H1 (cell line): ENCODE measurements at regions not wholly inside any gene's neighbourhood (a gene's known extent, or its start where the extent isn't known, plus 50 kb on each side); places are given as distances from the start of the nearest gene placed in this dataset.

Experiments used
- CTCF ChIA-PET: fragments of 300-600 bp; sonication (Branson Sonifier 250); formaldehyde crosslinking; loops from one replicate; lab custom pipeline; 2021; ENCODE audit not compliant: partially characterized antibody; lab: Charles Lee
- POLR2A ChIA-PET: fragments of 300-600 bp; sonication (Branson Sonifier 250); formaldehyde crosslinking; loops from one replicate; lab custom pipeline; 2021; ENCODE audit warnings: inconsistent platforms; ENCODE audit not compliant: partially characterized antibody; lab: Charles Lee
- DNase-seq, 2 experiments: peaks; one replicate each; pipeline versions ENCODE4 v3.0.0 to v3.0.0-alpha.2; 2010 to 2022; ENCODE audit warnings: low spot score in 2 of 2, low read depth in 1 of 2, mixed read lengths in 1 of 2
- FAIRE-seq: peaks from 2 replicates; lab custom pipeline; 2011; peaks lifted over from hg19 to GRCh38; lab: Jason Lieb, UNC
- H2AFZ ChIP-seq: 2 replicates; pipeline ENCODE4 v1.8.1; 2012; ENCODE audit warnings: low read length, inconsistent platforms
- H2AK5ac ChIP-seq: 2 replicates; pipeline ENCODE4 v1.6.1; 2013; ENCODE audit warnings: low read depth, low read length
- H2BK120ac ChIP-seq: replicated peaks from 2 replicates; pipeline ENCODE3; 2013; ENCODE audit warnings: low read depth, low read length, inconsistent platforms
- H2BK12ac ChIP-seq: 2 replicates; pipeline ENCODE4 v1.6.1; 2013; ENCODE audit warnings: low read depth, low read length
- H2BK15ac ChIP-seq: 2 replicates; pipeline ENCODE4 v1.6.1; 2013; ENCODE audit warnings: low read length
- H2BK20ac ChIP-seq: 2 replicates; pipeline ENCODE4 v1.6.1; 2013; ENCODE audit warnings: low read length
- H2BK5ac ChIP-seq: 2 replicates; pipeline ENCODE4 v1.6.1; 2013; ENCODE audit warnings: low read depth, low read length
- H3K14ac ChIP-seq: 2 replicates; pipeline ENCODE4 v1.6.1; 2013; ENCODE audit warnings: inconsistent platforms; ENCODE audit not compliant: insufficient read length
- H3K18ac ChIP-seq: 2 replicates; pipeline ENCODE4 v1.6.1; 2013; ENCODE audit warnings: low read length; ENCODE audit errors: extremely low read depth
- H3K23ac ChIP-seq: 2 replicates; pipeline ENCODE4 v1.6.1; 2013; ENCODE audit warnings: inconsistent platforms; ENCODE audit not compliant: insufficient read length
- H3K23me2 ChIP-seq: 2 replicates; pipeline ENCODE4 v1.6.1; 2013; ENCODE audit warnings: low read depth, low read length
- H3K27ac ChIP-seq: 2 replicates; pipeline ENCODE4 v1.6.1; 2011; ENCODE audit warnings: low read depth, low read length, inconsistent platforms
- H3K27me3 ChIP-seq, 4 experiments: replicated peaks in 1 of 4; 1 replicate in 1 of 4; 2 replicates in 3 of 4; pipeline versions ENCODE4 v1.6.1 to v1.8.1; 2011 to 2013; ENCODE audit warnings: low read length in 3 of 4, mild to moderate bottlenecking in 3 of 4, inconsistent platforms in 2 of 4, mixed read lengths in 2 of 4, moderate library complexity in 1 of 4; ENCODE audit not compliant: control insufficient read depth in 3 of 4, insufficient read depth in 3 of 4; ENCODE audit errors: extremely low read depth in 1 of 4
- H3K36me3 ChIP-seq, 4 experiments: 2 replicates each; pipeline versions ENCODE4 v1.6.1 to v1.8.1; 2011 to 2013; ENCODE audit warnings: mild to moderate bottlenecking in 4 of 4, low read length in 3 of 4, moderate library complexity in 2 of 4, control low read depth in 1 of 4, inconsistent platforms in 1 of 4; ENCODE audit not compliant: insufficient read depth in 4 of 4, control insufficient read depth in 2 of 4
- H3K4ac ChIP-seq: replicated peaks from 2 replicates; pipeline ENCODE3; 2013; ENCODE audit warnings: low read length, low read depth, mixed read lengths, inconsistent platforms; ENCODE audit not compliant: insufficient read length
- H3K4me1 ChIP-seq, 4 experiments: replicated peaks in 1 of 4; 1 replicate in 1 of 4; 2 replicates in 3 of 4; pipeline versions ENCODE4 v1.6.1 to v1.8.1; 2011 to 2013; ENCODE audit warnings: low read length in 3 of 4, inconsistent platforms in 2 of 4, mixed read lengths in 1 of 4; ENCODE audit not compliant: insufficient read depth in 4 of 4, control insufficient read depth in 3 of 4
- H3K4me2 ChIP-seq, 2 experiments: 2 replicates each; pipeline versions ENCODE4 v1.6.1 to v1.8.1; 2011 to 2013; ENCODE audit warnings: low read depth in 2 of 2, low read length in 2 of 2, control low read depth in 1 of 2, inconsistent platforms in 1 of 2, mild to moderate bottlenecking in 1 of 2; ENCODE audit not compliant: insufficient read depth in 1 of 2
- H3K4me3 ChIP-seq, 4 experiments: fragments of 200-600, 300-600 bp in 1 of 4; sonication (generic), shearing (Covaris generic), sonication (Bioruptor Twin) in 1 of 4; 2 replicates each; pipeline versions ENCODE4 v1.5.1 to v1.8.1; 2011 to 2016; ENCODE audit warnings: low read length in 4 of 4, low read depth in 3 of 4, control low read depth in 2 of 4, inconsistent platforms in 2 of 4, mild to moderate bottlenecking in 2 of 4, mixed read lengths in 1 of 4, moderate library complexity in 1 of 4; ENCODE audit not compliant: insufficient read depth in 2 of 4; ENCODE audit errors: extremely low read depth in 1 of 4
- H3K56ac ChIP-seq: replicated peaks from 2 replicates; pipeline ENCODE3; 2013; ENCODE audit warnings: low read depth, mild to moderate bottlenecking, mixed read lengths, low read length, inconsistent platforms; ENCODE audit not compliant: insufficient read length
- H3K79me1 ChIP-seq: 2 replicates; pipeline ENCODE4 v1.6.1; 2013; ENCODE audit warnings: low read depth, low read length, control low read depth
- H3K79me2 ChIP-seq, 2 experiments: 2 replicates each; pipeline versions ENCODE4 v1.6.1 to v1.8.1; 2012 to 2013; ENCODE audit warnings: low read length in 2 of 2, mild to moderate bottlenecking in 2 of 2, inconsistent platforms in 1 of 2; ENCODE audit not compliant: insufficient read depth in 2 of 2, control insufficient read depth in 1 of 2
- H3K9ac ChIP-seq, 4 experiments: replicated peaks in 1 of 4; 1 replicate in 1 of 4; 2 replicates in 3 of 4; pipeline versions ENCODE4 v1.6.1 to v1.8.1; 2011 to 2013; ENCODE audit warnings: low read depth in 3 of 4, low read length in 3 of 4, control low read depth in 2 of 4, mild to moderate bottlenecking in 2 of 4, moderate library complexity in 2 of 4, inconsistent platforms in 1 of 4; ENCODE audit errors: extremely low read depth in 1 of 4
- H3K9me3 ChIP-seq, 2 experiments: 2 replicates each; pipeline versions ENCODE4 v1.6.1 to v1.8.1; 2012 to 2013; ENCODE audit warnings: mild to moderate bottlenecking in 2 of 2, moderate library complexity in 2 of 2, control low read depth in 1 of 2, inconsistent platforms in 1 of 2, low read depth in 1 of 2, low read length in 1 of 2, mixed read lengths in 1 of 2; ENCODE audit not compliant: insufficient read depth in 2 of 2
- H4K20me1 ChIP-seq, 2 experiments: replicated peaks in 1 of 2; 2 replicates each; pipeline versions ENCODE3 to v1.8.1; 2011 to 2013; ENCODE audit warnings: inconsistent platforms in 2 of 2, low read length in 2 of 2, mild to moderate bottlenecking in 1 of 2; ENCODE audit not compliant: insufficient read depth in 2 of 2, control insufficient read depth in 1 of 2
- H4K5ac ChIP-seq: 2 replicates; pipeline ENCODE4 v1.6.1; 2013; ENCODE audit warnings: low read length, low read depth, mixed read lengths, inconsistent platforms; ENCODE audit not compliant: insufficient read length
- H4K8ac ChIP-seq: 2 replicates; pipeline ENCODE4 v1.8.0; 2013; ENCODE audit warnings: mild to moderate bottlenecking, moderate library complexity, low read length, inconsistent platforms; ENCODE audit not compliant: insufficient read depth; ENCODE audit errors: extremely low read depth
- H4K91ac ChIP-seq: replicated peaks from 2 replicates; pipeline ENCODE3; 2013; ENCODE audit warnings: low read length, mixed read lengths, inconsistent platforms; ENCODE audit not compliant: insufficient read length
- BRCA1 ChIP-seq: IDR thresholded peaks from 2 replicates; pipeline ENCODE4 v1.6.1; 2012; ENCODE audit warnings: low read depth, low read length, improper control_type of control experiment
- CTBP2 ChIP-seq: IDR thresholded peaks from 2 replicates; pipeline ENCODE4 v1.7.0; 2011; ENCODE audit warnings: borderline replicate concordance, mild to moderate bottlenecking, moderate library complexity, mixed read lengths, low read length; ENCODE audit not compliant: insufficient read depth, insufficient read length
- EP300 ChIP-seq, 2 experiments: IDR thresholded peaks; 1 replicate in 1 of 2; 2 replicates in 1 of 2; pipeline ENCODE4 v1.6.1; 2011 to 2012; ENCODE audit warnings: low read depth in 2 of 2, low read length in 2 of 2, mild to moderate bottlenecking in 2 of 2, borderline replicate concordance in 1 of 2, inconsistent platforms in 1 of 2, moderate library complexity in 1 of 2
- EZH2 ChIP-seq: fragments of 200-600 bp; sonication (generic); IDR thresholded peaks from 2 replicates; pipeline ENCODE4 v1.7.1; 2012; ENCODE audit warnings: low read depth, mild to moderate bottlenecking, moderate library complexity, low read length, inconsistent platforms; ENCODE audit not compliant: severe bottlenecking
- GTF2F1 ChIP-seq: IDR thresholded peaks from 2 replicates; pipeline ENCODE4 v1.6.1; 2012; ENCODE audit warnings: low read depth, low read length, improper control_type of control experiment, borderline replicate concordance
- HDAC2 ChIP-seq, 2 experiments: fragments of 300-600 bp in 1 of 2; sonication (generic) in 1 of 2; IDR thresholded peaks; 2 replicates each; pipeline ENCODE4 v1.6.1; 2011 to 2012; ENCODE audit warnings: low read depth in 2 of 2, low read length in 2 of 2, mild to moderate bottlenecking in 2 of 2, moderate library complexity in 2 of 2, borderline replicate concordance in 1 of 2, inconsistent platforms in 1 of 2
- KDM4A ChIP-seq: IDR thresholded peaks from one replicate; pipeline ENCODE4 v1.7.1; 2012; ENCODE audit warnings: low read depth, mild to moderate bottlenecking, moderate library complexity, low read length, inconsistent platforms; ENCODE audit not compliant: severe bottlenecking
- KDM5A ChIP-seq: fragments of 200-600 bp; IDR thresholded peaks from 2 replicates; pipeline ENCODE4 v1.7.1; 2012; ENCODE audit warnings: mild to moderate bottlenecking, low read length, inconsistent platforms, mixed read lengths
- RBBP5 ChIP-seq: IDR thresholded peaks from 2 replicates; pipeline ENCODE4 v1.7.1; 2012; ENCODE audit warnings: low read depth, mild to moderate bottlenecking, inconsistent platforms, low read length, moderate library complexity, borderline replicate concordance
- RFX5 ChIP-seq: IDR thresholded peaks from 2 replicates; pipeline ENCODE4 v1.6.1; 2011; ENCODE audit warnings: low read depth, low read length, improper control_type of control experiment, borderline replicate concordance
- SIX5 ChIP-seq: IDR thresholded peaks from 2 replicates; pipeline ENCODE4 v1.6.1; 2011; ENCODE audit warnings: mild to moderate bottlenecking, low read depth, low read length
- SRF ChIP-seq: IDR thresholded peaks from 2 replicates; pipeline ENCODE4 v1.6.1; 2011; ENCODE audit warnings: mild to moderate bottlenecking, low read depth, low read length, moderate library complexity
- SUZ12 ChIP-seq: fragments of 200-600 bp; sonication (generic); IDR thresholded peaks from 2 replicates; pipeline ENCODE4 v1.6.1; 2012; ENCODE audit warnings: mild to moderate bottlenecking, inconsistent platforms, low read length, moderate library complexity, mixed read lengths
- TBP ChIP-seq: IDR thresholded peaks from 2 replicates; pipeline ENCODE4 v1.6.1; 2011; ENCODE audit warnings: low read depth, low read length, improper control_type of control experiment
- WGBS, 2 experiments: shearing (Covaris generic) in 1 of 2; methylation state at CpG; one replicate each; pipeline versions ENCODE4 v1.1.6 to v1.1.7; 2013 to 2015; ENCODE audit warnings: low lambda C conversion rate in 2 of 2, mixed read lengths in 2 of 2, inconsistent platforms in 1 of 2, low coverage in 1 of 2, missing lambda C conversion rate in 1 of 2; ENCODE audit not compliant: insufficient replicate concordance in 2 of 2, insufficient coverage in 1 of 2, insufficient read length in 1 of 2; ENCODE audit errors: extremely low coverage in 1 of 2, missing lambda C conversion rate in 1 of 2; 5-methylcytosine and 5-hydroxymethylcytosine counted together

- Histone ChIP-seq H3K4me3 (no peak overlapping the region), H3K4me2 (no peak overlapping the region), H3K18ac (no peak overlapping the region), H2BK12ac (no peak overlapping the region), H2AFZ (no peak overlapping the region), H3K23me2 (no peaks in the 10 kb centered on the region), H2BK15ac (no peak overlapping the region), H4K5ac (no peak overlapping the region), H3K23ac (no peak overlapping the region), H2BK120ac (no peak overlapping the region), H3K9me3 (peaks cover 7 to 14% of the 10 kb centered on the region in 2 experiments; a peak in 3 of 4 replicates), H3K4ac (no peak overlapping the region), H4K91ac (no peak overlapping the region), H3K36me3 (no peaks in the 10 kb centered on the region; a peak in 1 of 8 replicates), H3K56ac (no peak overlapping the region), H3K79me1 (no peaks in the 10 kb centered on the region), H3K14ac (no peak overlapping the region), H4K20me1 (no peaks in the 10 kb centered on the region), H2AK5ac (no peak overlapping the region), H4K8ac (no peak overlapping the region), H2BK20ac (no peak overlapping the region), H2BK5ac (no peak overlapping the region), H3K27me3 (no peaks in the 10 kb centered on the region), H3K27ac (no peak overlapping the region), H3K79me2 (no peaks in the 10 kb centered on the region), H3K9ac (no peak overlapping the region), H3K4me1 (no peaks in the 10 kb centered on the region)
- ChIA-PET POLR2A (no interaction called here), CTCF (no interaction called here)
- no peak for FAIRE-seq
- no peak for DNase-seq
- 84% methylated on average over 2 of the region's 2 CpGs; no CpG with 5 or more reads in 1 of the 2 experiments for WGBS, 2 experiments
- no peak for TF ChIP-seq RBBP5
- TF ChIP-seq HDAC2 (IDR thresholded peaks at IDR 0.05; ENCODE audit: borderline replicate concordance in 1 of 2, low read depth in 2 of 2, low read length in 2 of 2), result no peak
- TF ChIP-seq EP300 (IDR thresholded peaks at IDR 0.05; ENCODE audit: borderline replicate concordance in 1 of 2, low read depth in 2 of 2, low read length in 2 of 2), result no peak
- TF ChIP-seq SUZ12, result no peak
- no peak for TF ChIP-seq EZH2
- no peak for TF ChIP-seq SIX5
- TF ChIP-seq TBP, result no peak
- no peak for TF ChIP-seq RFX5
- no peak for TF ChIP-seq KDM4A
- TF ChIP-seq GTF2F1, result no peak
- no peak for TF ChIP-seq SRF
- TF ChIP-seq BRCA1, result no peak
- no peak for TF ChIP-seq CTBP2
- TF ChIP-seq KDM5A, result no peak
Measured at GRCh38 chr12:17618831-17619230, 471.2 kb downstream of the RERGL start.
